NOMO-1 treated with DMSO at 0.1 percent for 48 hours (cell line): ENCODE measurements at regions not wholly inside any gene's neighbourhood (a gene's known extent, or its start where the extent isn't known, plus 50 kb on each side); places are given as distances from the start of the nearest gene placed in this dataset.
"Not testable (repeated sequence)": the region's sequence is repeated elsewhere in the genome, so short reads cannot be mapped to it uniquely, and the experiment has no call there.

Experiments
- DNase-seq: peaks from one replicate; lab custom pipeline; 2025; ENCODE audit not compliant: unreplicated experiment; lab: John Stamatoyannopoulos, UW

- no peak for DNase-seq
Observed at GRCh38 chr2:49342156-49342555, 187.8 kb upstream of the FSHR start.

GRCh38 chr2:49335546-49335945 is 181.2 kb upstream of the FSHR start:
- DNase-seq: no peak

- DNase-seq: no peak
Observed at GRCh38 chr2:49332415-49332814, 178.1 kb upstream of the FSHR start.

GRCh38 chr2:49318531-49318930 is 164.2 kb upstream of the FSHR start:
- no peak for DNase-seq

GRCh38 chr2:49309461-49309860 is 155.1 kb upstream of the FSHR start:
- DNase-seq: no peak

GRCh38 chr2:49306925-49307324 is 152.6 kb upstream of the FSHR start:
- DNase-seq: no peak

GRCh38 chr2:49298693-49299092 is 144.4 kb upstream of the FSHR start:
- DNase-seq: not testable (repeated sequence)

GRCh38 chr2:49298230-49298629 is 143.9 kb upstream of the FSHR start:
- DNase-seq: no peak

- no peak for DNase-seq
Observed at GRCh38 chr2:49296107-49296867, 142.0 kb upstream of the FSHR start.

GRCh38 chr2:49294225-49294624 is 139.9 kb upstream of the FSHR start:
- DNase-seq: no peak

- no peak for DNase-seq
Observed at GRCh38 chr2:49291619-49292018, 137.3 kb upstream of the FSHR start.

GRCh38 chr2:49289711-49290110 is 135.4 kb upstream of the FSHR start:
- DNase-seq: no peak

- DNase-seq: no peak
Observed at GRCh38 chr2:49288902-49289700, 134.8 kb upstream of the FSHR start.

GRCh38 chr2:49288113-49288705 is 133.9 kb upstream of the FSHR start:
- DNase-seq: no peak

- DNase-seq: no peak
Observed at GRCh38 chr2:49286726-49287125, 132.4 kb upstream of the FSHR start.

- DNase-seq: no peak
Observed at GRCh38 chr2:49286045-49286444, 131.7 kb upstream of the FSHR start.

- DNase-seq: no peak
Observed at GRCh38 chr2:49278561-49278960, 124.2 kb upstream of the FSHR start.

GRCh38 chr2:49278141-49278540 is 123.8 kb upstream of the FSHR start:
- DNase-seq: no peak

GRCh38 chr2:49271060-49271606 is 116.8 kb upstream of the FSHR start:
- no peak for DNase-seq

- DNase-seq: no peak
Observed at GRCh38 chr2:49270091-49270490, 115.8 kb upstream of the FSHR start.

GRCh38 chr2:49265471-49265870 is 111.2 kb upstream of the FSHR start:
- DNase-seq: no peak
